Pons (tissue), 1 donor: ENCODE measurements at regions not wholly inside any gene's neighbourhood (a gene's known extent, or its start where the extent isn't known, plus 50 kb on each side); places are given as distances from the start of the nearest gene placed in this dataset.

Source experiments
- DNase-seq: peaks from one replicate; pipeline ENCODE4 v3.0.0-alpha.2; 2016; ENCODE audit warnings: low spot score

DNA sequence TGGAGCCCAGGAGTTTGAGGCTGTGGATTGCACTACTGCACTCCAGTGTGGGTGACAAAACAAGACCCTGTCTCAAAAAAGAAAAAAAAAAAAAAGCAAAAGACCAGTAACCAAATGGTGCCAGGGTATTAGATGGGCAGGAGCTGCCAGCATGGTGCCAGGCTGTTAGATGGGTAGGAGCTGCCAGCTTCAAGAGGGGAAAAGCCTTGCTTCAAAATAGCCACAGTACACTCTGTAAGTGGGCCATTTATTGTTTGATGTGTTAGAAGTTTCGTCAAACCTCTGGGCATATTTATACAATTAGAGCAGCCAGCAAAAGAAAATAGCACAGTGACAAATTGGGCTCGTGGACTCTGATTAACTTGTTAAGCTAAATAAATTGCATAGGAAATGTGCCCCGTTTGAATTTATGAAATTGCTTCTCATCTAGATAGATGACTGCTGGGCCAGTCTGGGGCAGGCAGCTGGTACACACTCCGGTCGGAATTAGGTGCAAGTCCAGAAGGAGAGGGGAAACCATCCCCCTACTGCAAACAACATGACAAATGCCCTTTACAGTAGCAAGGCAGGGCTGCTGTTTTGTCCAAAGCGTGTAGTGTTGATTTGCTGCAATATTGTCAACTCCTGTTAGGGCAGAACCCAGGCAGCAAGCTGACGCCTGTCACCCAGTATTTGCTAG, 126.3 kb upstream of the IRX3 start:
- no peak for DNase-seq

DNA sequence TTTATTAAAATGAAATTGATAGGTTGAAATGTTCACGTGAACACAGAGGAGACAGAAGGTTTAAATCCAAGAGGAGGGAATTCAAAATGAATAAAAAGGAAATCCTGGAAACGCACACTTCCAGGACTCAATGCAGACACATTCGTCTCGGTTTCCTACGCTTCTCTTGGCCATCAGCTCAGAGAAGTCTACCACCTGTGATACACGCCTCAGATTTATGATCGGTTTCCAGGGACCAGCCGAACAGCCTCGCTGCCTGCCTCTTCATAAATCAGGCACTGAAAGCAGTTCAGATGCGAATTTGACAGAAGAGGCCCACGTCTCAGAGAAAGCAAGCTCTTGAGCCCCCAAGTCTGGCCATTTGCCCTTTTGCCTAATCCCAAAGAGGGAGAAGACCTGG, 125.5 kb upstream of the IRX3 start:
- no peak for DNase-seq

DNA sequence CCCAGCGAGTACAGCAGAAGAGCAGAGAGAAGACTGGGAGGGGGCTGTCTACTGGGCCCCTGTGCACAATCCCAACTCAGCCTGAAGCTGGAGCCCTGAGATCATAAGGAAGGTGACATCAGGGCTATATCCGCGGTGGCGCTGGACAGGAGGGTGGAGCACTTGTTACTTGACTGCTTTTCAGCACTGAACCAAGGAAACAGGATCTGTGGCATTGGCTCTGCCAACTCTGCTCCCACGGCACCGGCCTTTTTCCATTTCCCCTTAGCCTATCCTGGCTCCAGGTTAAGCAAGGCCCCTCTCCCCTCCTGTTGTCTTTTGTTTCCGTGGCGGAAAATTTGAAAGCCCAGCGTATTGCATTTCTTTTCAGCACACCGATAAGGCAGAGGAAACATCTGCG, 125.0 kb upstream of the IRX3 start:
- no peak for DNase-seq

GRCh38 chr16:54409982-54410381, 123.4 kb upstream of the IRX3 start:
- DNase-seq: no peak

GRCh38 chr16:54407596-54407995, 121.0 kb upstream of the IRX3 start:
- DNase-seq: no peak

DNA sequence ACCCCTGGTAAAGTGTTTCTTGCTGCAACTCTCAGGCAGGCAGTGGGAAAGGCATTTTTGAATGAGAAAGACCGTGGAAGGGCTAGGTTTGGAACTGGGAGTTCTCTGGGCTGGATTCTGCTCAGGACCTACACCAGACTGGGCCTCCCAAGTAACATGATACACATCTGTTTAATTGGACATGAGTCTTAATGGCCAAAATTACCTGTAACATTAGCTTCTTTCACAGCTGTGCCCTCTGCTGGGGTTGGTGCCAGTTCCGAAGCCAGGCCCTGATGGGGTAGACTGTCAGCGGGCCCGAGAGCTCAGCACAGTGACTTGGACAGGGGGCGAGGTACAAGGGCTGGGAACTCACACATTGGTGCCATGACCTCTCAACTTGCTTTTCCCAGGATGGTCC, 118.9 kb upstream of the IRX3 start:
- DNase-seq: no peak

- DNase-seq: no peak
Observed at GRCh38 chr16:54403580-54403979, 117.0 kb upstream of the IRX3 start.

DNA sequence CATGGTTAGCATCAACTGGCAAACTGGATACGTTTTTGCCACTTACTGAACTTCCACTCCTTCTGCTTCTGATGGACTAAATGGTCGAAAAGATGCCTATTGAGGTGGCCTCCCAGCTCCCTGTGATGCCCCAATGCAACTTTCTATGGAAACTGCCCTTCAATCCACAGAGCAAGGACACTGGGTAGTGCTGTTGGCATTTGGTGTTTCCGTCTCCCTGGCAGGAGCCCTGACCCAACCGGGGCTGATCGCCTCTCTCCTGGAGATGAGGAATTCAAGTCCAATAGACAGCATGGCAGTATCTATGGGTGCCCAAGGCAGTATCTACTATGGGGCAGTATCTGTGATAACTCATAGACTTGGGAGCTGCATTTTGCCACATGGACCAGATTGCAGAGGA, 116.3 kb upstream of the IRX3 start:
- DNase-seq: no peak

DNA sequence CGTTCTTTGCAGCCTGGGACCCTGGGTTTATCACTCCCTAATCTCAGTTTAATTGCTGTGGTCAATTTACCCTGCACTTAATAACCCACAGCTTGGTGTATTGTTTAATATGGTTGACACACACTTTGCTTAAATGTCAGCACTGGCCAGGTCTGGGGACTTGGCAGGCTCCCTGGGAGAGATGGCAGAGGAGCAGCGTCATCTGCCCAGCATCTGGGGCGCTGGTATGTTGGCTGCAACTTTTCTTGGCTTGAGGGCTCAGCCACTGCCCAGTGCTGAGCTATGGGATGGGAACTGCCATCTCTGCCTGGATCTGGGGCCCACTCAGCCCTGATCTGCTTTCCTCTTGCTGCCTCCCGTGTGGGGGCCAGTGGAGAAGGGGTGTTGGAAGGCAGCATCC, 115.7 kb upstream of the IRX3 start:
- DNase-seq: no peak

DNA sequence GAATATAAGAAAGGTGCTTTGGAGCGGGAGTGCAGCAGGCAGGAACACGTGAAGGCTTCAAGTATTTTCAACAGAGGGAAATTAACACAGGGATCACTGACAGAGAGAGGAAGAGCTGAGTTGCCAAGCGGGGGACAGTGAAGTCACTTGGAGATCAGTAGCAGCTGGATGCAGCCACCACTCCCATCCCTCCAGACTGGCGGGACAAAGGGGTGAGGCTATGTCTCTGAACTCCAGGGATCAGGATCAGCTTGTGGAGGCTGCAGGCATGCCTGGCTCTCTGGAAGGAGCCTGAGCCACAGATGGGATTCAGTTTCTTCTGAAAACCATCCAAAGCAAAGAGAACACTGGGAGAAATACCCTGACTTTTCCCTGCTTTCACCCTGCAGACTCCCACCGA, 113.7 kb upstream of the IRX3 start:
- DNase-seq: no peak

DNA sequence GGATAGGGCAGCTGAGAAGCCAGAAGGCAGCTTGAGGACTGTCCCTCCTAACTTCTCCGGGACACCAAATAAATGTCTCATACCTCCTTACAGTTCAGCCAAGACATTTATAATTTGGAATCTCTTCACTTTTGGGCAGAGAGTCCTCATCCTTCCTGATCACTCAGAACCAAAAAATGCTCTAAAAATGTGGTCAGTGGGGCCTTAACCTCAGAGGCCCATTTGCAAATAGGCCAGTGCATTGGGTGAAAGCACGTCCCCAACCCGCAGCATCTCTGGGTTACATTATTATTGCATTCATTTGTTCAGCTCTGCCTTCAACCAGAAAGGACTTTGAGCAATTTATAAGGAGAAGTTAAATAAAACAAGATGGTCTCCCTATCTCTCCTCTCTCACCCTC, 112.4 kb upstream of the IRX3 start:
- DNase-seq: no peak

DNA sequence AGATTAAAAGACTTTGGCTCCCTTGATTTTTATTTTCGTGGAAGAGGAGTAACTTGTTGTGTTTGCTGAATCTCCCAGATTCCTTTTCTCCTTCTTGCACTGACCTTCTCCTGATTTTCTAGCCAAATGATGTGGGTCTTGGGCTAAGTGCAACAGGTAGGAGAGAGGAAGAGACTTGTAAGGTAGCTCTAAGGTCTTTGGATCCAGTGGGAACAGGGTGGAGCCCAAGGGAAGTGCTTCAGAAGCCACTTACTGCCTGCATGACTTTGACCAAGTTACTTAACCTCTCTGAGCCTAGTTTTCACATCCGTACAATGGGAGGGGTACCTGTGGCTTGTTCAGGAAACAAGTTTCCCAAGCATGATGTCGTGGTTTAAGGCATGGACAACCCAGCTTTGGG, 111.3 kb upstream of the IRX3 start:
- DNase-seq: no peak

DNA sequence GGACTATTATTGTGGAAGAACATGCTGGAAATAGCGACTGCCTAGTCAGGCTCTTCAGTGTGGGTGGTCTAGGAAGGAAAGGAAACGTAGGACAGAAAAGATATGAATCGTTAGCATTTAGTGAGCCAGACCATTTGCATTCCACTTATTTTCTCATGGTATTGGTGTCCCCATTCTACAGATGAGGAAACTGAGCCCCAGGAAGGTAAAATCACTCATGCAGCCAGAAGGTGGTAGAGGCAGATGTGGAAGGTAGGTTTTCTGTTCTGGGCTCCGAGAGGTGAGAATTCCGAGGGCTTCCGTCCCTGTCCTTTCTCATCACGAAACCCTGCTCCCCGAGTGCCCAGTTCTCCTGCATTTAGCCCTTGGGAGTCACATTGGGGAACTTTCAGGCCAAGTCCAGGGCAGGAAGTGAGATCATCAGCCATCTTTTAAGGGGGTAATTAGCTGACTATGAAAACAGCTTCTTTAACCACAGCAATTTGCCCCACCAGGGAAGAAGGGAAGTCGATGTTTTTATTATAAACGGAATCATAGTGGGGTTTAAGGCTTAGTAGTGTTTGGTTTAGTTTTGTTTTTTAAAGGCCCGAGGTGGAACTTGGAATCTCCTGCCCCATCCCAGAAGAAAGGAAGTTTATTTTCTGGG, 110.7 kb upstream of the IRX3 start:
- DNase-seq: no peak

DNA sequence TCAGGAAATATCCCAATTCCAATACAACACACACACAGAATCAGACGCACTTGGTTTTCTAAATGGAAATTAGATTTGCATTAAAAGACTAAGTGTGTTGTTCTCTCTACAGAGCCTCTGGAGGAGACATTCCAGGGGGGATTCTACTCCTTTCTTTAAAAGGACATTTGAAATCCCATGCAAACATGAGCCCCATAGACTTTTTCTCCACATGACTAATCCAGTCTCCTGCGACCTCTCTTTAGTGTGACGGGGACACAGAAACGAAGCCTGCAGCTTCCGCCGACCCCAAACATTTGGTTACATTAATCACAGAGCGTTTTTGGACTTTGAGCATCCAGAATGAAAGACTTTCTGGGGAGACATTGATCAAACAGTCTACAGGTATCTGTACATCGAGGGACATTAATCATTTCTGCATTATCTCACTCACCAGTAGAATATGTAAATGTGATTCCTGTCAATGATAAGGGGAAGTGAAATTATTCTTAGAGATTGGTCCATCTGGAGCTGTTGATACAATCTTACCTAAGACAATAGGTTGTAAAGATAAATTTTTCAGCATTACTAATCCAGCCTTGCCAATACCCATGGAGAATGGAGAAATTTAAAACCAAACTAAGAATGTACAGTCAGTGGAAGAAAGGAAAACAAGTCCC, 103.4 kb upstream of the IRX3 start:
- no peak for DNase-seq

- DNase-seq: no peak
Observed at GRCh38 chr16:54385141-54385540, 98.6 kb upstream of the IRX3 start.

- no peak for DNase-seq
Observed at GRCh38 chr16:54381601-54382313, 95.2 kb upstream of the IRX3 start.

- no peak for DNase-seq
Observed at GRCh38 chr16:54375071-54375470, 88.5 kb upstream of the IRX3 start.

DNA sequence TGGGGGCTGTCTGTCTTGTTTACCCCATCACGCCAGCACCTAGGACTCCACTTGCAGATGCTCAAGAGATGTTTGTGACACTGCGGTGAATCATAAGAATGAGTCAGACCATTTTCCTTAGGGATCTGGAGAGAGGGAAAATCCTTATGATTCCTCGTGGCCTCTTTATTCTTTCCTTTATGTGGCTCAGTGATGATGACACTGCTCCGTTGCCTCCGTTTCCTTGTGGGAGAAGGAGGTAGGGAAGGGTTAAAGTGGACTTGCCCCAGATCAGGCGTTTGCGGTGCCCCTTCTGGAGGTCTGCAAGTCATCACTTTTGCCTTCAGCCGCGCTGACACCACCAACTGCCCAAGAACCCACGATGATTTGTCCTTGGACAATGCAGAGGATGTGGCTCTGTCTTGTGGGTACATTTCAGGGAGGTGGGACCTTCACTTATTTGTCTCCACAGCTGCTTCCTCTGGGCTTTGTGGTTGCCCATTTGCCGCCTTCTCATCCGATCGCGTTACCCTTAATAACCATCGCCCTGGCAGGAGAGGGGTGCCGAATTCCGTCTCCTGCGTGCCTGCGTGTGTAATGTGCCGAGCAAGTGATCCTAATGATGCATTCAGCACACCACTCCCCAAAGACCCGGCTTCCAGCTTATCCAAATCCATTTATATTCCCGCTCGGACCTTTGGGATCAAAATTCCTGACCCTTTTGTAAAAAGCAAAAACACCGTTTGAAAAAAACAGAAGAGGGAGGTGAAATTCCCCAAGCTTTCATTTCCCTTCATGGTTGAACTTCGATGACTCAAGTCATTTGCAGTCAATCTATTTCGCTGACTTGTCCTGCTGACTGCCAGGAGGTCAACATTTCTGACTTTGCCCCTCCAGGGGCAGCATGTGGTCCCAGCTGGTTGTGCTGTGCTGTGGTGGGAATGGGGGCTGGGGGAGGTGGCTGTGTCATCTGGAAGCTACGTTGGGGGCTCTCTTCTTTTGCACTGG, 87.2 kb upstream of the IRX3 start:
- no peak for DNase-seq

DNA sequence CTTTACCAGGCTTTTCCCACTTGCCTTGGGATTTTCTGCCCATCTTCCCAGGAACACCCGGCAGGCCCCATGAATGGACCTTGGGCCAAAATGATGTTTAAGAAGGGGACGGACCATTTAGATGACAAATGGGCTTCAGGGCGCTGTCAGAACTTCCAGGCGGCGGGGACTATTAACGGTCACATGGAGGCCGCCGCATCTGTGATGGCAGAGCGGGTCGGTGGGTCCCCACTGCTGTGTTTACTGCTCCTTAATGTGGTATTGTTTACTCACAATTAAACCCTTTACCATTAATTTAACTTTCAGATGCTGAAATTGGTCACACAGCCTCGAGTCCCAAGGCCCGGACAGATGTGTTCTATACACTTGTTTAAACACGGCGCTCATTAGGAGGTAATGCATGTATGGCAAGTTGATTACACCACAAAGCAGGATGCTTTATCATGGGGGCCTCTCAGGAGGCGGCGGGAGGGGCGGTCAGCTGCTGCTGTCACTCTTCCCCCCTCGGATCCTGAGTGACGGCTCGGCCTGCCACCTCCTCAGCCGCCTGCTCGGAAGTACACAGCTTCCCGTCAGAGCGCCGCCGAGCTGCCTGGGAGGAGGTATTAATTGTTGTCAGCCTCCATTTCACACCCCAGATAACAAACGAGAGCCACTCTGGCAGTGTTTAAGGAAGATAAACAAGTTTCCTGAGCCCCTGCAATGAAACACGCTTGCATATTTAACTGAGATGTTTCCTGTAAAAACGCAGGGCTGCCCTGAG, 83.9 kb upstream of the IRX3 start:
- DNase-seq: no peak

DNA sequence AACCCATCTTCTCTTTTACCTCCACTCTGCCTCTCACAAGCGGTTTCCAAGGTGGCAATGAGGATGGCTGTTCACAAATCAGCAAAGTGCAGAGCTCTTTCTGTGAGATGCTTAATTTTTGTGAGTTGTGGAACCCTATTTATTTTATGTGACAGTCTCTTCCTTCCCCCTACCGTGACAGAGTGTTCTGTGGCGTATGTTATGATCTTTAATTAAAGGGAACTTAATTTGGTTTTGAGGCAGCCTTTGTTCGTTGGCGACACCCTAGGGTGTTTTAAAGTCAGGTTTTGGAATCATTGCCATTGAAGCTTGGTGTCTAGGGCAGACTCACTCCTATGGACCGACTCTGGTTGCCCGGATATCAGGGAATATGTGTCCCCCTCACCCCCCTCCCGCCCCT, 83.3 kb upstream of the IRX3 start:
- DNase-seq: no peak

DNA sequence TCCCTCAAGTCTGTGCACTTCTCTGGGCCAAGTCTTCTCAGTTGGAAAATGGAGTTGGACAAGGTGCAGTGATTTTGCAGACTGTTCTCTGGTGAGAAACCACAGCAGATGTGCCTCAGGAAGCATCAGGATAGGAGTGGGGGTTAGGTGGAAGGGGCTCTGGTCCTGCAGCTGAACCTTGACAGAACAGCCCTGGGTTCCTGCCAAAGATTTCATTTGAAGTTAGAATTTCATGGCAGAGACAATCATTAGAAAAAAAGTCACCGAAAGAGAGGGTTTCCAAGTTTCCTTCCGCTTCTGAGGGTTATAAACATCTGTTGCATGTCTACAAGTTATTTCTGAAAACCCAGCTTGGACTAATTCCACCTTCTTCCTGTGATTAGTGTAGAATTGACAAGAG, 80.4 kb upstream of the IRX3 start:
- DNase-seq: no peak
